HG03025 (cell line): ENCODE measurements at regions not wholly inside any gene's neighbourhood (a gene's known extent, or its start where the extent isn't known, plus 50 kb on each side); places are given as distances from the start of the nearest gene placed in this dataset.
"Not testable (repeated sequence)": the region's sequence is repeated elsewhere in the genome, so short reads cannot be mapped to it uniquely, and the experiment has no call there.

ENCODE experiments used
- ATAC-seq: cut with Tn5 transposase; IDR thresholded peaks from one replicate; pipeline ENCODE4 v1.9.1; 2021; ENCODE audit warnings: mild to moderate bottlenecking, moderate library complexity; ENCODE audit not compliant: unreplicated experiment, low FRiP score

- ATAC-seq: no peak
These were observed 66.6 kb upstream of the RHOU start for GRCh38 chr1:228668553-228669241.

GRCh38 chr1:228669242-228669585, 66.1 kb upstream of the RHOU start:
- ATAC-seq: no peak

- ATAC-seq: not testable (repeated sequence)
These were observed 54.2 kb upstream of the RHOU start for GRCh38 chr1:228681076-228681565.

- no peak for ATAC-seq
These were observed 51.9 kb upstream of the RHOU start for GRCh38 chr1:228683428-228683827.

GRCh38 chr1:228684607-228685006, 50.7 kb upstream of the RHOU start:
- no peak for ATAC-seq

- no peak for ATAC-seq
These were observed 50.1 kb upstream of the RHOU start for GRCh38 chr1:228685081-228685660.
